GM23338 (cell line): ENCODE measurements at regions not wholly inside any gene's neighbourhood (a gene's known extent, or its start where the extent isn't known, plus 50 kb on each side); places are given as distances from the start of the nearest gene placed in this dataset.

Experiments
- ATAC-seq: fragments of 200-7000 bp; cut with Tn5 transposase; 3 replicates; pipeline ENCODE4 v1.9.1; 2020
- DNase-seq: peaks from one replicate; pipeline ENCODE4 v3.0.0-alpha.2; 2015; ENCODE audit warnings: low spot score
- H2AFZ ChIP-seq: fragments of 200-600 bp; sonication (generic); 2 replicates; pipeline ENCODE4 v1.8.0; 2016; ENCODE audit warnings: antibody characterized with exemption, mild to moderate bottlenecking, moderate library complexity
- H3F3A ChIP-seq: fragments of 200-600 bp; sonication (generic); replicated peaks from 2 replicates; pipeline ENCODE4 v1.8.0; 2017; ENCODE audit warnings: antibody characterized with exemption, mixed run types, low read depth
- H3K27ac ChIP-seq: fragments of 200-600 bp; sonication (generic); 2 replicates; pipeline ENCODE4 v1.6.1; 2016; ENCODE audit warnings: low read depth
- H3K27me3 ChIP-seq: fragments of 200-600 bp; sonication (generic); 2 replicates; pipeline ENCODE4 v1.8.0; 2016; ENCODE audit warnings: mild to moderate bottlenecking, mixed run types, moderate library complexity; ENCODE audit not compliant: insufficient read depth
- H3K36me3 ChIP-seq: fragments of 200-600 bp; sonication (generic); 2 replicates; pipeline ENCODE4 v1.8.0; 2016; ENCODE audit warnings: mild to moderate bottlenecking; ENCODE audit not compliant: insufficient read depth
- H3K4me1 ChIP-seq: fragments of 200-600 bp; sonication (generic); 2 replicates; pipeline ENCODE4 v1.8.0; 2016; ENCODE audit warnings: mild to moderate bottlenecking, moderate library complexity; ENCODE audit not compliant: insufficient read depth
- H3K4me2 ChIP-seq: fragments of 200-600 bp; sonication (generic); 2 replicates; pipeline ENCODE4 v1.7.1; 2017; ENCODE audit warnings: mixed run types
- H3K4me3 ChIP-seq: fragments of 200-600 bp; sonication (generic); 2 replicates; pipeline ENCODE4 v1.6.1; 2016; ENCODE audit warnings: mixed run types
- H3K79me2 ChIP-seq: fragments of 200-600 bp; sonication (generic); replicated peaks from 2 replicates; pipeline ENCODE4 v1.8.0; 2017; ENCODE audit warnings: mild to moderate bottlenecking; ENCODE audit not compliant: insufficient read depth
- H3K9me2 ChIP-seq: fragments of 200-600 bp; sonication (generic); 2 replicates; pipeline ENCODE4 v1.8.0; 2017; ENCODE audit not compliant: insufficient read depth
- H4K20me1 ChIP-seq: fragments of 200-600 bp; sonication (generic); replicated peaks from 2 replicates; pipeline ENCODE4 v1.8.0; 2017; ENCODE audit warnings: mild to moderate bottlenecking; ENCODE audit not compliant: insufficient read depth
- H3K27ac Mint-ChIP-seq: 2 replicates; pipeline ENCODE4 v1.8.0; 2020; ENCODE audit warnings: inconsistent platforms, mild to moderate bottlenecking, moderate library complexity, mixed read lengths
- H3K27me3 Mint-ChIP-seq: 3 replicates; pipeline ENCODE4 v1.8.0; 2022; ENCODE audit warnings: low read depth, mild to moderate bottlenecking, moderate library complexity, mixed read lengths, inconsistent platforms; ENCODE audit not compliant: insufficient read depth, poor library complexity
- H3K36me3 Mint-ChIP-seq: 3 replicates; pipeline ENCODE4 v1.8.0; 2021; ENCODE audit warnings: low read depth, mild to moderate bottlenecking, inconsistent platforms, moderate library complexity, mixed read lengths
- H3K4me1 Mint-ChIP-seq: 3 replicates; pipeline ENCODE4 v1.8.0; 2020; ENCODE audit warnings: mild to moderate bottlenecking, inconsistent platforms, mixed read lengths
- H3K4me3 Mint-ChIP-seq: 3 replicates; pipeline ENCODE4 v1.8.0; 2021; ENCODE audit warnings: moderate library complexity, mild to moderate bottlenecking, inconsistent platforms, mixed read lengths
- H3K9me3 Mint-ChIP-seq: 3 replicates; pipeline ENCODE4 v1.8.0; 2020; ENCODE audit warnings: moderate library complexity, mild to moderate bottlenecking, inconsistent platforms, mixed read lengths
- CREB1 ChIP-seq: fragments of 250-450 bp; sonication (Bioruptor Pico); IDR thresholded peaks from 2 replicates; pipeline ENCODE4 v1.5.0; 2020; ENCODE audit warnings: low read depth, mild to moderate bottlenecking, moderate library complexity
- EZH2phosphoT487 ChIP-seq: fragments of 200-600 bp; sonication (generic); IDR thresholded peaks from one replicate; pipeline ENCODE4 v1.8.1; 2018; ENCODE audit warnings: antibody characterized with exemption; ENCODE audit not compliant: unreplicated experiment
- REST ChIP-seq: IDR thresholded peaks from one replicate; pipeline ENCODE4 v1.6.1; 2018; ENCODE audit warnings: antibody characterized with exemption; ENCODE audit not compliant: unreplicated experiment
- ZNF114 ChIP-seq: fragments of 250-450 bp; sonication (Bioruptor Pico); IDR thresholded peaks from 2 replicates; pipeline ENCODE4 v1.5.0; 2020; ENCODE audit warnings: mild to moderate bottlenecking, moderate library complexity
- ZNF331 ChIP-seq: fragments of 250-450 bp; sonication (Bioruptor Pico); IDR thresholded peaks from 2 replicates; pipeline ENCODE4 v1.5.0; 2020; ENCODE audit warnings: low read depth, mild to moderate bottlenecking, moderate library complexity
- TF ChIP-seq, protein P1 (sequence below): fragments of 250-450 bp; sonication (Bioruptor Pico); IDR thresholded peaks from 2 replicates; pipeline ENCODE4 v1.5.0; 2020; ENCODE audit warnings: mild to moderate bottlenecking, moderate library complexity

DNA sequence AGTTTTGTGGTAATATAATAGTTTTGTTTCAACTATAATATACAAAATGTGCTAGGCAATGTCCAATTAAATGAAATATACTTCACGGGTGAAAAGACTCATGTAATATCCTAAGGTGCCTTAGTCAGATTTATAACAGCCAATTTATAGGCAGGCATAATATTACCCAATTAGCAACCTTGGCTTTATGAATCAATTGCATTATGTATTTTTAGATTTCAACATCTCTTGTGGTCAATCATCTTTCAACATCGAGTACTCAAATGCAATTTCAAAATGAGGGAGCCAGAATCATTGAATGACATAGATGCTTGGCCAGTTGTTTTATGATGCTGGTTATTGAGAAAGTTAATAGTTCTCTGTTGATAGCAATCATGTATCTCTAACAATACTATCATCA, 110.3 kb upstream of the SP8 start (continued):
- no peak for TF ChIP-seq ZNF331
- TF ChIP-seq ZNF114 (CRISPR knock-in tag): no peak
- no peak for TF ChIP-seq REST

GRCh38 chr7:20906801-20907453, 120.2 kb upstream of the SP8 start:
- H4K20me1 ChIP-seq: no peaks in the 10 kb centered on the region
- DNase-seq (no peak), ATAC-seq (no peak)
- no peaks in the 10 kb centered on the region for H3K9me2 ChIP-seq
- peaks cover 6% of the 10 kb centered on the region for H3K9me3 Mint-ChIP-seq
- no peaks in the 10 kb centered on the region for H3K27me3 Mint-ChIP-seq
- H3K4me3 Mint-ChIP-seq: no peak overlapping the region
- H3K27me3 ChIP-seq: no peaks in the 10 kb centered on the region
- no peaks in the 10 kb centered on the region for H3K79me2 ChIP-seq
- no peak overlapping the region for H3K27ac ChIP-seq
- TF ChIP-seq ZNF114 (CRISPR knock-in tag) (no peak), REST (no peak), CREB1 (no peak)
- H3K36me3 Mint-ChIP-seq: no peaks in the 10 kb centered on the region
- H3K27ac Mint-ChIP-seq: no peak overlapping the region
- H3K4me3 ChIP-seq: no peak overlapping the region
- H3K4me2 ChIP-seq: no peak overlapping the region
- peaks cover 3% of the 10 kb centered on the region; the same call in 1 of the 3 replicates for H3K4me1 Mint-ChIP-seq
- no peak overlapping the region for H2AFZ ChIP-seq
- H3K36me3 ChIP-seq: peaks cover 2% of the 10 kb centered on the region; the same call in 1 of the 2 replicates
- peaks cover 11% of the 10 kb centered on the region; the same call in 1 of the 2 replicates for H3K4me1 ChIP-seq
- no peaks in the 10 kb centered on the region for H3F3A ChIP-seq

DNA sequence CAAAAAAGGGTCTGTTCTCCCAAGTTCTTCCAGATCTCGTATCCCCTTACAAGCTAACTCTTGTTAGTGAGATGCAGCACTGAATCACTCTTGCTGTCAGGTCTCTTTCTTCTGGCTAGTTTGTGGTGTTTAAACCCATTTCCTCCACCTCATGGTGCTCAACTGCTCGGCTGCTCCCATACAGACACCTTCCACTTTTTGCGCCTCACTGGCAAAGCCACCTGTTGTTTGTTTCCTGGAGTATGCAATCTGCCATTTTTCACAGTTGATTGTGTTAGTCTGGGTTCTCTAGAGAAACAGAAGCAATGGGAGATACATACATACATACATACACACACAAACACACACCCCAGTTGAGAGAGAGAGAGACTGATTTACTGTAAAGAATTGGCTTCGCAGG, 124.4 kb upstream of the SP8 start:
- Mint-ChIP-seq H3K36me3 (no peaks in the 10 kb centered on the region), H3K27me3 (peaks cover 2% of the 10 kb centered on the region), H3K27ac (no peak overlapping the region; the same call in 1 of the 2 replicates), H3K9me3 (no peaks in the 10 kb centered on the region), H3K4me1 (peaks cover 3% of the 10 kb centered on the region; the same call in 1 of the 3 replicates), H3K4me3 (no peak overlapping the region)
- Histone ChIP-seq H3K27me3 (no peaks in the 10 kb centered on the region), H2AFZ (no peak overlapping the region), H3K36me3 (no peaks in the 10 kb centered on the region), H3K4me2 (no peak overlapping the region), H3K79me2 (no peaks in the 10 kb centered on the region), H3K27ac (no peak overlapping the region), H4K20me1 (no peaks in the 10 kb centered on the region), H3K4me3 (no peak overlapping the region), H3K4me1 (peaks cover 11% of the 10 kb centered on the region; the same call in 1 of the 2 replicates), H3K9me2 (no peaks in the 10 kb centered on the region), H3F3A (no peaks in the 10 kb centered on the region)
- DNase-seq (no peak), ATAC-seq (no peak)
- TF ChIP-seq, protein P1, sequence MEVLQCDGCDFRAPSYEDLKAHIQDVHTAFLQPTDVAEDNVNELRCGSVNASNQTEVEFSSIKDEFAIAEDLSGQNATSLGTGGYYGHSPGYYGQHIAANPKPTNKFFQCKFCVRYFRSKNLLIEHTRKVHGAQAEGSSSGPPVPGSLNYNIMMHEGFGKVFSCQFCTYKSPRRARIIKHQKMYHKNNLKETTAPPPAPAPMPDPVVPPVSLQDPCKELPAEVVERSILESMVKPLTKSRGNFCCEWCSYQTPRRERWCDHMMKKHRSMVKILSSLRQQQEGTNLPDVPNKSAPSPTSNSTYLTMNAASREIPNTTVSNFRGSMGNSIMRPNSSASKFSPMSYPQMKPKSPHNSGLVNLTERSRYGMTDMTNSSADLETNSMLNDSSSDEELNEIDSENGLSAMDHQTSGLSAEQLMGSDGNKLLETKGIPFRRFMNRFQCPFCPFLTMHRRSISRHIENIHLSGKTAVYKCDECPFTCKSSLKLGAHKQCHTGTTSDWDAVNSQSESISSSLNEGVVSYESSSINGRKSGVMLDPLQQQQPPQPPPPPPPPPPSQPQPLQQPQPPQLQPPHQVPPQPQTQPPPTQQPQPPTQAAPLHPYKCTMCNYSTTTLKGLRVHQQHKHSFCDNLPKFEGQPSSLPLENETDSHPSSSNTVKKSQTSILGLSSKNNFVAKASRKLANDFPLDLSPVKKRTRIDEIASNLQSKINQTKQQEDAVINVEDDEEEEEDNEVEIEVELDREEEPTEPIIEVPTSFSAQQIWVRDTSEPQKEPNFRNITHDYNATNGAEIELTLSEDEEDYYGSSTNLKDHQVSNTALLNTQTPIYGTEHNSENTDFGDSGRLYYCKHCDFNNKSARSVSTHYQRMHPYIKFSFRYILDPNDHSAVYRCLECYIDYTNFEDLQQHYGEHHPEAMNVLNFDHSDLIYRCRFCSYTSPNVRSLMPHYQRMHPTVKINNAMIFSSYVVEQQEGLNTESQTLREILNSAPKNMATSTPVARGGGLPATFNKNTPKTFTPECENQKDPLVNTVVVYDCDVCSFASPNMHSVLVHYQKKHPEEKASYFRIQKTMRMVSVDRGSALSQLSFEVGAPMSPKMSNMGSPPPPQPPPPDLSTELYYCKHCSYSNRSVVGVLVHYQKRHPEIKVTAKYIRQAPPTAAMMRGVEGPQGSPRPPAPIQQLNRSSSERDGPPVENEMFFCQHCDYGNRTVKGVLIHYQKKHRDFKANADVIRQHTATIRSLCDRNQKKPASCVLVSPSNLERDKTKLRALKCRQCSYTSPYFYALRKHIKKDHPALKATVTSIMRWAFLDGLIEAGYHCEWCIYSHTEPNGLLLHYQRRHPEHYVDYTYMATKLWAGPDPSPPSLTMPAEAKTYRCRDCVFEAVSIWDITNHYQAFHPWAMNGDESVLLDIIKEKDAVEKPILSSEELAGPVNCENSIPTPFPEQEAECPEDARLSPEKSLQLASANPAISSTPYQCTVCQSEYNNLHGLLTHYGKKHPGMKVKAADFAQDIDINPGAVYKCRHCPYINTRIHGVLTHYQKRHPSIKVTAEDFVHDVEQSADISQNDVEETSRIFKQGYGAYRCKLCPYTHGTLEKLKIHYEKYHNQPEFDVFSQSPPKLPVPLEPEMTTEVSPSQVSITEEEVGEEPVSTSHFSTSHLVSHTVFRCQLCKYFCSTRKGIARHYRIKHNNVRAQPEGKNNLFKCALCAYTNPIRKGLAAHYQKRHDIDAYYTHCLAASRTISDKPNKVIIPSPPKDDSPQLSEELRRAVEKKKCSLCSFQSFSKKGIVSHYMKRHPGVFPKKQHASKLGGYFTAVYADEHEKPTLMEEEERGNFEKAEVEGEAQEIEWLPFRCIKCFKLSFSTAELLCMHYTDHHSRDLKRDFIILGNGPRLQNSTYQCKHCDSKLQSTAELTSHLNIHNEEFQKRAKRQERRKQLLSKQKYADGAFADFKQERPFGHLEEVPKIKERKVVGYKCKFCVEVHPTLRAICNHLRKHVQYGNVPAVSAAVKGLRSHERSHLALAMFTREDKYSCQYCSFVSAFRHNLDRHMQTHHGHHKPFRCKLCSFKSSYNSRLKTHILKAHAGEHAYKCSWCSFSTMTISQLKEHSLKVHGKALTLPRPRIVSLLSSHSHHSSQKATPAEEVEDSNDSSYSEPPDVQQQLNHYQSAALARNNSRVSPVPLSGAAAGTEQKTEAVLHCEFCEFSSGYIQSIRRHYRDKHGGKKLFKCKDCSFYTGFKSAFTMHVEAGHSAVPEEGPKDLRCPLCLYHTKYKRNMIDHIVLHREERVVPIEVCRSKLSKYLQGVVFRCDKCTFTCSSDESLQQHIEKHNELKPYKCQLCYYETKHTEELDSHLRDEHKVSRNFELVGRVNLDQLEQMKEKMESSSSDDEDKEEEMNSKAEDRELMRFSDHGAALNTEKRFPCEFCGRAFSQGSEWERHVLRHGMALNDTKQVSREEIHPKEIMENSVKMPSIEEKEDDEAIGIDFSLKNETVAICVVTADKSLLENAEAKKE (CRISPR knock-in tag): no peak
- no peak for TF ChIP-seq EZH2phosphoT487
